ENCODE measurements at regions not wholly inside any gene's neighbourhood (a gene's known extent, or its start where the extent isn't known, plus 50 kb on each side); places are given as distances from the start of the nearest gene placed in this dataset.
A peak's percentile ranks its signal among the peaks of the same experiment; 100 is the strongest.

- peak; percentile 78 for TF ChIP-seq ZGPAT (CRISPR knock-in tag; IDR thresholded peaks at IDR 0.05)
- TF ChIP-seq DNMT3B (CRISPR knock-in tag; conservative IDR thresholded peaks at IDR 0.05), result no peak
- no peak; the same call in 1 of the 2 replicates for TF ChIP-seq ZNF564 (CRISPR knock-in tag; IDR thresholded peaks at IDR 0.05)
- TF ChIP-seq ZNF20 (CRISPR knock-in tag; IDR thresholded peaks at IDR 0.05), result peak; percentile 37; the same call in 1 of the 2 replicates
- peak; percentile 88 for TF ChIP-seq PHF21A (CRISPR knock-in tag; IDR thresholded peaks at IDR 0.05)
- TF ChIP-seq, protein P1, sequence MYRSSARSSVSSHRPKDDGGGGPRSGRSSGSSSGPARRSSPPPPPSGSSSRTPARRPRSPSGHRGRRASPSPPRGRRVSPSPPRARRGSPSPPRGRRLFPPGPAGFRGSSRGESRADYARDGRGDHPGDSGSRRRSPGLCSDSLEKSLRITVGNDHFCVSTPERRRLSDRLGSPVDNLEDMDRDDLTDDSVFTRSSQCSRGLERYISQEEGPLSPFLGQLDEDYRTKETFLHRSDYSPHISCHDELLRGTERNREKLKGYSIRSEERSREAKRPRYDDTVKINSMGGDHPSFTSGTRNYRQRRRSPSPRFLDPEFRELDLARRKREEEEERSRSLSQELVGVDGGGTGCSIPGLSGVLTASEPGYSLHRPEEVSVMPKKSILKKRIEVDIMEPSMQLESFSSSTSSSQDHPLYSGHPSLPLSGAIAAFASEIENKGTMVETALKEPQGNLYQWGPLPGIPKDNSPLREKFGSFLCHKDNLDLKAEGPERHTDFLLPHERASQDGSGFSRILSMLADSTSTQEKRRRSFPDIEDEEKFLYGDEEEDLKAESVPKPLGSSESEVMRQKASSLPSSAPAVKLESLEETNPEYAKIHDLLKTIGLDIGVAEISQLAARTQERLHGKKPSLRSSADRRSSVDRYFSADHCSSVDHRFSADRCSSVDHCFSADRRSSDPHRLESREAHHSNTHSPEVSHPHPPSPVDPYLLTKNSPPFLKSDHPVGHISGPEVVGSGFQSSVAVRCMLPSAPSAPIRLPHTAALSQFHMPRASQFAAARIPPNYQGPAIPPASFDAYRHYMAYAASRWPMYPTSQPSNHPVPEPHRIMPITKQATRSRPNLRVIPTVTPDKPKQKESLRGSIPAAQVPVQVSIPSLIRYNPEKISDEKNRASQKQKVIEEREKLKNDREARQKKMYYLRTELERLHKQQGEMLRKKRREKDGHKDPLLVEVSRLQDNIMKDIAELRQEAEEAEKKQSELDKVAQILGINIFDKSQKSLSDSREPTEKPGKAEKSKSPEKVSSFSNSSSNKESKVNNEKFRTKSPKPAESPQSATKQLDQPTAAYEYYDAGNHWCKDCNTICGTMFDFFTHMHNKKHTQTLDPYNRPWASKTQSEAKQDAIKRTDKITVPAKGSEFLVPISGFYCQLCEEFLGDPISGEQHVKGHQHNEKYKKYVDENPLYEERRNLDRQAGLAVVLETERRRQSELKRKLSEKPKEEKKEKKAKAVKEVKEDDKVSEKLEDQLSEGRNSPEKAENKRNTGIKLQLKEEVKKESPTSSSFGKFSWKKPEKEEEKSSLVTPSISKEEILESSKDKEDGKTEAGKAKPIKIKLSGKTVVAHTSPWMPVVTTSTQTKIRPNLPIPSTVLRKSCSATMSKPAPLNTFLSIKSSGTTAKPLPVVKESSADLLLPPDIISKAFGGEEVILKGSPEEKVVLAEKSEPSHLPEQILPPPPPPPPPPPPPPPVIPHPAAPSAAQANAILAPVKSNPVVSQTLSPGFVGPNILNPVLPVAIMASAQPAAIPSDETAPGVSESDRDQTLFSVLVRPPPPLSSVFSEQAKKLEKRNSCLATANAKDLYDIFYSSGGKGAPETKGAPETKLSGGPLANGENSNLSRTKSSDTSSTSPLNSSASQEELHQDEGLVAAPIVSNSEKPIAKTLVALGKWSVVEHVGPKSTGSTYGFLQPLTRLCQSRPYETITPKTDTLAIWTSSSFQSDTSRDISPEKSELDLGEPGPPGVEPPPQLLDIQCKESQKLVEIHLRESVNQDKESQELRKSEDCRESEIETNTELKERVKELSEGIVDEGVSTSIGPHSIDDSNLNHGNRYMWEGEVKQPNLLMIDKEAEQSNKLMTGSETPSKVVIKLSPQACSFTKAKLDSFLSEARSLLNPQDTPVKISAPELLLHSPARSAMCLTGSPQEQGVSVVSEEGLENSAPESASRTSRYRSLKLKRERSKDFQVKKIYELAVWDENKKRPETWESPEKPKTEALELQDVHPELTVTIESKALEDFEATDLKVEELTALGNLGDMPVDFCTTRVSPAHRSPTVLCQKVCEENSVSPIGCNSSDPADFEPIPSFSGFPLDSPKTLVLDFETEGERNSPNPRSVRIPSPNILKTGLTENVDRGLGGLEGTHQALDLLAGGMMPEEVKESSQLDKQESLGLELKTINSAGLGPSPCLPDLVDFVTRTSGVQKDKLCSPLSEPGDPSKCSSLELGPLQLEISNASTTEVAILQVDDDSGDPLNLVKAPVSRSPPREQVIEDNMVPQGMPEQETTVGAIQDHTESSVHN (CRISPR knock-in tag; IDR thresholded peaks at IDR 0.05), result no peak
- TF ChIP-seq, protein P2, sequence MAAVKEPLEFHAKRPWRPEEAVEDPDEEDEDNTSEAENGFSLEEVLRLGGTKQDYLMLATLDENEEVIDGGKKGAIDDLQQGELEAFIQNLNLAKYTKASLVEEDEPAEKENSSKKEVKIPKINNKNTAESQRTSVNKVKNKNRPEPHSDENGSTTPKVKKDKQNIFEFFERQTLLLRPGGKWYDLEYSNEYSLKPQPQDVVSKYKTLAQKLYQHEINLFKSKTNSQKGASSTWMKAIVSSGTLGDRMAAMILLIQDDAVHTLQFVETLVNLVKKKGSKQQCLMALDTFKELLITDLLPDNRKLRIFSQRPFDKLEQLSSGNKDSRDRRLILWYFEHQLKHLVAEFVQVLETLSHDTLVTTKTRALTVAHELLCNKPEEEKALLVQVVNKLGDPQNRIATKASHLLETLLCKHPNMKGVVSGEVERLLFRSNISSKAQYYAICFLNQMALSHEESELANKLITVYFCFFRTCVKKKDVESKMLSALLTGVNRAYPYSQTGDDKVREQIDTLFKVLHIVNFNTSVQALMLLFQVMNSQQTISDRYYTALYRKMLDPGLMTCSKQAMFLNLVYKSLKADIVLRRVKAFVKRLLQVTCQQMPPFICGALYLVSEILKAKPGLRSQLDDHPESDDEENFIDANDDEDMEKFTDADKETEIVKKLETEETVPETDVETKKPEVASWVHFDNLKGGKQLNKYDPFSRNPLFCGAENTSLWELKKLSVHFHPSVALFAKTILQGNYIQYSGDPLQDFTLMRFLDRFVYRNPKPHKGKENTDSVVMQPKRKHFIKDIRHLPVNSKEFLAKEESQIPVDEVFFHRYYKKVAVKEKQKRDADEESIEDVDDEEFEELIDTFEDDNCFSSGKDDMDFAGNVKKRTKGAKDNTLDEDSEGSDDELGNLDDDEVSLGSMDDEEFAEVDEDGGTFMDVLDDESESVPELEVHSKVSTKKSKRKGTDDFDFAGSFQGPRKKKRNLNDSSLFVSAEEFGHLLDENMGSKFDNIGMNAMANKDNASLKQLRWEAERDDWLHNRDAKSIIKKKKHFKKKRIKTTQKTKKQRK (IDR thresholded peaks at IDR 0.05; ENCODE audit: low read length), result no peak
- no peak for TF ChIP-seq PAX8 (CRISPR knock-in tag; IDR thresholded peaks at IDR 0.05; ENCODE audit: borderline replicate concordance)
- no peak for TF ChIP-seq MATR3 (CRISPR knock-in tag; IDR thresholded peaks at IDR 0.05)
- no peak for TF ChIP-seq PHF20 (CRISPR knock-in tag; IDR thresholded peaks at IDR 0.05)
- TF ChIP-seq RXRB (CRISPR knock-in tag; IDR thresholded peaks at IDR 0.05; ENCODE audit: borderline replicate concordance), result peak; percentile 91
- peak; percentile 37 for TF ChIP-seq ASH2L (IDR thresholded peaks at IDR 0.05; ENCODE audit: insufficient read length, low read depth, low read length)
- TF ChIP-seq ELF1 (CRISPR knock-in tag; IDR thresholded peaks at IDR 0.05), result peak; percentile 69
- peak; percentile 81 for TF ChIP-seq HNF4A (CRISPR knock-in tag; IDR thresholded peaks at IDR 0.05)
- TF ChIP-seq, protein P3, sequence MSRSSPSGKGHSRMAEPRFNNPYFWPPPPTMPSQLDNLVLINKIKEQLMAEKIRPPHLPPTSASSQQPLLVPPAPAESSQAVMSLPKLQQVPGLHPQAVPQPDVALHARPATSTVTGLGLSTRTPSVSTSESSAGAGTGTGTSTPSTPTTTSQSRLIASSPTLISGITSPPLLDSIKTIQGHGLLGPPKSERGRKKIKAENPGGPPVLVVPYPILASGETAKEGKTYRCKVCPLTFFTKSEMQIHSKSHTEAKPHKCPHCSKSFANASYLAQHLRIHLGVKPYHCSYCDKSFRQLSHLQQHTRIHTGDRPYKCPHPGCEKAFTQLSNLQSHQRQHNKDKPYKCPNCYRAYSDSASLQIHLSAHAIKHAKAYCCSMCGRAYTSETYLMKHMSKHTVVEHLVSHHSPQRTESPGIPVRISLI (CRISPR knock-in tag; IDR thresholded peaks at IDR 0.05; ENCODE audit: borderline replicate concordance), result peak; percentile 55; the same call in 1 of the 2 replicates
Observed at GRCh38 chr14:51534610-51535011, 117.1 kb upstream of the FRMD6 start (continued).

All from HepG2 (cell line).